ENCODE measurements at regions not wholly inside any gene's neighbourhood (a gene's known extent, or its start where the extent isn't known, plus 50 kb on each side); places are given as distances from the start of the nearest gene placed in this dataset.

- Histone ChIP-seq H3K79me2 (ENCODE audit: insufficient read depth, low read length) (no peaks in the 10 kb centered on the region), H3K9ac (ENCODE audit: insufficient read depth, low read length, poor library complexity, severe bottlenecking) (no peak overlapping the region), H3K4me1 (ENCODE audit: control insufficient read depth in 1 of 2, insufficient read depth in 2 of 2, low read length in 2 of 2) (peaks cover 0 to 14% of the 10 kb centered on the region in 2 donors), H3K9me3 (replicated peaks in 1 of 2; ENCODE audit: control insufficient read depth in 1 of 2, insufficient read depth in 1 of 2, low read length in 2 of 2) (no peaks in the 10 kb centered on the region), H3K36me3 (replicated peaks in 1 of 2; ENCODE audit: control insufficient read depth in 1 of 2, insufficient read depth in 2 of 2, low read length in 2 of 2) (no peaks in the 10 kb centered on the region), H3K27ac (ENCODE audit: low read depth in 1 of 2, low read length in 2 of 2) (no peak overlapping the region), H3K4me2 (replicated peaks; ENCODE audit: extremely low read depth, low read length, poor library complexity, severe bottlenecking) (no peak overlapping the region), H3K4me3 (replicated peaks in 1 of 3; ENCODE audit: low read depth in 2 of 3, low read length in 3 of 3) (no peak overlapping the region), H3K27me3 (ENCODE audit: control insufficient read depth in 2 of 2, insufficient read depth in 2 of 2, low read length in 2 of 2) (peaks cover 0 to 7% of the 10 kb centered on the region in 2 donors), H4K20me1 (ENCODE audit: insufficient read depth, low read length) (no peaks in the 10 kb centered on the region), H2AFZ (ENCODE audit: insufficient read depth, low read depth, low read length, poor library complexity, severe bottlenecking) (no peak overlapping the region)
- 71% methylated on average over 6 of the region's 17 CpGs for WGBS (ENCODE audit: insufficient coverage)
- Mint-ChIP-seq H3K9me3 (peaks cover 0 to 2% (median 0%) of the 10 kb centered on the region in 7 donors), H3K4me3 (peak overlapping the region in 1 of 2 donors; percentile 18), H3K27ac (peak overlapping the region in 2 of 7 donors; percentile 20 to 75), H3K27me3 (ENCODE audit: low read depth in 3 of 3) (peaks cover 2 to 11% (median 10%) of the 10 kb centered on the region in 3 donors), H3K4me1 (peaks cover 11% of the 10 kb centered on the region), H3K36me3 (no peaks in the 10 kb centered on the region)
- TF ChIP-seq CTCF (IDR thresholded peaks at IDR 0.05), result no peak
- intact Hi-C loops (cut with micrococcal nuclease), result loop anchor here (5.0 to 10.0 kb wide), 2 partner anchors 410 to 412 kb away; partner anchors contain the start of gene THBS1 (in 2 of the 2)
- DNase-seq, result no peak
These were observed 408.2 kb upstream of the THBS1 start for GRCh38 chr15:39172380-39173281.

DNA sequence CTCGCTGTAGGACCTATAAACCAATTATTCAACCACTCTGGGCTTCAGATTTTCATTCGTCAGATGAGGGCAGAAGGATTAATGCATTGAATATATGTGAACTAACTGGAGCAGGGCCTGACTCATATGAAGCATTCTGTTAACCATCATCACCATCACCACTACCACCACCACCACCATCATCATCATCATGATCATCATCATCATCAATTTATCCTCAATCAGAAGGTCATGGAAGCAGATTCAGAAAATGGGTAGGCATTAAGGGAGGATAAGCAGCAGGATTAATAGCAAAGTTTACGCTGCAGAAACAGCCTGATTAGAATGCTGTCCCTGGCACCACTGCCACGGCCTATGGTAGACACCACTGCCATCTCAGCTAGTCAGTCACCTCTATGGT lies 407.5 kb upstream of the THBS1 start:
- H3K36me3 ChIP-seq (replicated peaks in 1 of 2; ENCODE audit: control insufficient read depth in 1 of 2, insufficient read depth in 2 of 2, low read length in 2 of 2), result no peaks in the 10 kb centered on the region
- Mint-ChIP-seq H3K36me3 (no peaks in the 10 kb centered on the region), H3K4me1 (peaks cover 11% of the 10 kb centered on the region), H3K4me3 (no peak overlapping the region), H3K27ac (no peak overlapping the region), H3K27me3 (ENCODE audit: low read depth in 3 of 3) (peaks cover 2 to 10% (median 9%) of the 10 kb centered on the region in 3 donors), H3K9me3 (peaks cover 0 to 2% (median 0%) of the 10 kb centered on the region in 7 donors)
- H3K4me3 ChIP-seq (replicated peaks in 1 of 3; ENCODE audit: low read depth in 2 of 3, low read length in 3 of 3), result no peak overlapping the region
- WGBS (ENCODE audit: insufficient coverage), result 100% methylated on average over 3 of the region's 4 CpGs
- no peak for DNase-seq
- intact Hi-C loops (cut with micrococcal nuclease), result loop anchor here (5.0 to 10.0 kb wide), 2 partner anchors 409 to 411 kb away; partner anchors contain the start of gene THBS1 (in 2 of the 2)
- no peaks in the 10 kb centered on the region for H3K79me2 ChIP-seq (ENCODE audit: insufficient read depth, low read length)
- no peak for TF ChIP-seq CTCF (IDR thresholded peaks at IDR 0.05)
- no peaks in the 10 kb centered on the region for H4K20me1 ChIP-seq (ENCODE audit: insufficient read depth, low read length)
- peaks cover 0 to 4% of the 10 kb centered on the region in 2 donors for H3K27me3 ChIP-seq (ENCODE audit: control insufficient read depth in 2 of 2, insufficient read depth in 2 of 2, low read length in 2 of 2)
- H3K4me1 ChIP-seq (ENCODE audit: control insufficient read depth in 1 of 2, insufficient read depth in 2 of 2, low read length in 2 of 2), result peaks cover 0 to 14% of the 10 kb centered on the region in 2 donors
- H3K9ac ChIP-seq (ENCODE audit: insufficient read depth, low read length, poor library complexity, severe bottlenecking), result no peak overlapping the region
- no peak overlapping the region for H2AFZ ChIP-seq (ENCODE audit: insufficient read depth, low read depth, low read length, poor library complexity, severe bottlenecking)
- no peak overlapping the region for H3K4me2 ChIP-seq (replicated peaks; ENCODE audit: extremely low read depth, low read length, poor library complexity, severe bottlenecking)
- H3K9me3 ChIP-seq (replicated peaks in 1 of 2; ENCODE audit: control insufficient read depth in 1 of 2, insufficient read depth in 1 of 2, low read length in 2 of 2), result no peaks in the 10 kb centered on the region
- no peak overlapping the region for H3K27ac ChIP-seq (ENCODE audit: low read depth in 1 of 2, low read length in 2 of 2)
